Neural progenitor cell (in vitro differentiated cells): ENCODE measurements at regions not wholly inside any gene's neighbourhood (a gene's known extent, or its start where the extent isn't known, plus 50 kb on each side); places are given as distances from the start of the nearest gene placed in this dataset.

Experiments used
- DNase-seq: peaks from one replicate; pipeline ENCODE4 v3.0.0-alpha.2; 2016; ENCODE audit warnings: low spot score
- H2AFZ ChIP-seq: fragments of 200-600 bp; sonication (generic); replicated peaks from 2 replicates; pipeline ENCODE4 v1.6.1; 2016; ENCODE audit warnings: antibody characterized with exemption
- H3F3A ChIP-seq: fragments of 200-600 bp; sonication (generic); 2 replicates; pipeline ENCODE4 v1.6.1; 2016; ENCODE audit warnings: antibody characterized with exemption, low read depth
- H3K27ac ChIP-seq: fragments of 200-600 bp; sonication (generic); 2 replicates; pipeline ENCODE4 v1.5.1; 2016; ENCODE audit warnings: mild to moderate bottlenecking
- H3K27me3 ChIP-seq: fragments of 200-600 bp; sonication (generic); 2 replicates; pipeline ENCODE4 v1.6.1; 2016; ENCODE audit warnings: mild to moderate bottlenecking, moderate library complexity
- H3K36me3 ChIP-seq: fragments of 200-600 bp; sonication (generic); 2 replicates; pipeline ENCODE4 v1.5.1; 2016
- H3K4me1 ChIP-seq: fragments of 200-600 bp; sonication (generic); 2 replicates; pipeline ENCODE4 v1.6.1; 2016; ENCODE audit warnings: mixed run types
- H3K4me2 ChIP-seq: fragments of 200-600 bp; sonication (generic); 2 replicates; pipeline ENCODE4 v1.6.1; 2016
- H3K4me3 ChIP-seq: fragments of 200-600 bp; sonication (generic); 2 replicates; pipeline ENCODE4 v1.5.1; 2016
- H3K79me2 ChIP-seq: fragments of 200-600 bp; sonication (generic); 2 replicates; pipeline ENCODE4 v1.6.1; 2016; ENCODE audit warnings: low read depth
- H3K9ac ChIP-seq: fragments of 200-600 bp; sonication (generic); 2 replicates; pipeline ENCODE4 v1.6.1; 2016
- H3K9me3 ChIP-seq: fragments of 200-600 bp; sonication (generic); 2 replicates; pipeline ENCODE4 v1.5.1; 2016; ENCODE audit warnings: low read depth
- H4K20me1 ChIP-seq: fragments of 200-600 bp; sonication (generic); 2 replicates; pipeline ENCODE4 v1.6.1; 2016; ENCODE audit warnings: low read depth
- H3K27ac Mint-ChIP-seq: 3 replicates; pipeline ENCODE4 v1.8.0; 2021; ENCODE audit warnings: mixed read lengths
- H3K27me3 Mint-ChIP-seq: 2 replicates; pipeline ENCODE4 v1.8.0; 2022; ENCODE audit warnings: low read depth, mild to moderate bottlenecking, inconsistent platforms, moderate library complexity, mixed read lengths; ENCODE audit not compliant: insufficient read depth
- H3K36me3 Mint-ChIP-seq: 3 replicates; pipeline ENCODE4 v1.8.0; 2021; ENCODE audit warnings: mixed read lengths
- H3K4me1 Mint-ChIP-seq: 3 replicates; pipeline ENCODE4 v1.8.0; 2021; ENCODE audit warnings: mixed read lengths
- H3K4me3 Mint-ChIP-seq: 3 replicates; pipeline ENCODE4 v1.8.0; 2021; ENCODE audit warnings: mild to moderate bottlenecking, moderate library complexity, mixed read lengths
- H3K9me3 Mint-ChIP-seq: 3 replicates; pipeline ENCODE4 v1.8.0; 2020; ENCODE audit warnings: mixed read lengths
- CTCF ChIP-seq: fragments of 200-600 bp; sonication (generic); IDR thresholded peaks from 2 replicates; pipeline ENCODE4 v1.5.1; 2017; ENCODE audit warnings: antibody characterized with exemption, mild to moderate bottlenecking
- EZH2 ChIP-seq: fragments of 200-600 bp; sonication (generic); IDR thresholded peaks from 2 replicates; pipeline ENCODE4 v1.6.1; 2017; ENCODE audit warnings: antibody characterized with exemption, mild to moderate bottlenecking, moderate library complexity
- EZH2phosphoT487 ChIP-seq: fragments of 200-600 bp; sonication (generic); IDR thresholded peaks from 2 replicates; pipeline ENCODE4 v1.6.1; 2017; ENCODE audit warnings: antibody characterized with exemption

GRCh38 chr6:117034547-117034946, 157.5 kb downstream of the RFX6 start:
- H3K79me2 ChIP-seq: no peaks in the 10 kb centered on the region
- no peak overlapping the region for H2AFZ ChIP-seq
- no peak overlapping the region for H3K4me2 ChIP-seq
- no peak overlapping the region for H3K9ac ChIP-seq
- H3K36me3 Mint-ChIP-seq: no peaks in the 10 kb centered on the region
- H3K27me3 Mint-ChIP-seq: no peaks in the 10 kb centered on the region
- no peaks in the 10 kb centered on the region for H3K4me1 Mint-ChIP-seq
- no peak overlapping the region for H3K27ac Mint-ChIP-seq
- no peak for TF ChIP-seq EZH2phosphoT487
- no peak for TF ChIP-seq EZH2
- TF ChIP-seq CTCF: no peak
- H3K27me3 ChIP-seq: no peaks in the 10 kb centered on the region
- H3K4me3 Mint-ChIP-seq: no peak overlapping the region
- H4K20me1 ChIP-seq: no peaks in the 10 kb centered on the region
- H3K9me3 ChIP-seq: no peaks in the 10 kb centered on the region
- H3K4me1 ChIP-seq: no peaks in the 10 kb centered on the region
- H3F3A ChIP-seq: no peaks in the 10 kb centered on the region
- DNase-seq: no peak
- H3K27ac ChIP-seq: no peak overlapping the region
- peaks cover 2% of the 10 kb centered on the region for H3K9me3 Mint-ChIP-seq
- no peak overlapping the region for H3K4me3 ChIP-seq
- H3K36me3 ChIP-seq: no peaks in the 10 kb centered on the region

- Histone ChIP-seq H4K20me1 (no peaks in the 10 kb centered on the region), H3K36me3 (no peaks in the 10 kb centered on the region), H3K27ac (no peak overlapping the region), H3K9me3 (no peaks in the 10 kb centered on the region), H3K4me1 (no peaks in the 10 kb centered on the region), H3K79me2 (no peaks in the 10 kb centered on the region), H2AFZ (no peak overlapping the region), H3K4me3 (no peak overlapping the region), H3K4me2 (no peak overlapping the region), H3K9ac (no peak overlapping the region), H3F3A (no peaks in the 10 kb centered on the region), H3K27me3 (no peaks in the 10 kb centered on the region)
- Mint-ChIP-seq H3K9me3 (peaks cover 2% of the 10 kb centered on the region), H3K36me3 (no peaks in the 10 kb centered on the region), H3K27ac (no peak overlapping the region), H3K27me3 (no peaks in the 10 kb centered on the region), H3K4me1 (no peaks in the 10 kb centered on the region), H3K4me3 (no peak overlapping the region)
- TF ChIP-seq EZH2 (no peak), EZH2phosphoT487 (no peak), CTCF (no peak)
- DNase-seq: no peak
These were observed 157.9 kb downstream of the RFX6 start for GRCh38 chr6:117034971-117035370.

GRCh38 chr6:117050301-117050700, 173.3 kb downstream of the RFX6 start:
- H3K36me3 ChIP-seq: no peaks in the 10 kb centered on the region

More at GRCh38 chr6:117050301-117050700, 173.3 kb downstream of the RFX6 start:
- TF ChIP-seq EZH2 (no peak), EZH2phosphoT487 (no peak), CTCF (no peak)
- no peak overlapping the region for H3K4me3 ChIP-seq
- H3F3A ChIP-seq: no peaks in the 10 kb centered on the region
- no peak overlapping the region for H2AFZ ChIP-seq
- no peaks in the 10 kb centered on the region for H3K27me3 ChIP-seq
- no peaks in the 10 kb centered on the region for H3K36me3 Mint-ChIP-seq
- H3K4me1 Mint-ChIP-seq: no peaks in the 10 kb centered on the region
- no peaks in the 10 kb centered on the region for H3K27me3 Mint-ChIP-seq
- H3K9me3 ChIP-seq: peaks cover under 1% of the 10 kb centered on the region
- H3K79me2 ChIP-seq: no peaks in the 10 kb centered on the region
- H3K9me3 Mint-ChIP-seq: no peaks in the 10 kb centered on the region
- no peaks in the 10 kb centered on the region for H4K20me1 ChIP-seq
- no peak for DNase-seq
- H3K9ac ChIP-seq: no peak overlapping the region
- no peak overlapping the region for H3K27ac ChIP-seq
- no peak overlapping the region for H3K27ac Mint-ChIP-seq
- H3K4me3 Mint-ChIP-seq: no peak overlapping the region
- H3K4me1 ChIP-seq: no peaks in the 10 kb centered on the region
- no peak overlapping the region for H3K4me2 ChIP-seq
